ENCODE measurements at regions not wholly inside any gene's neighbourhood (a gene's known extent, or its start where the extent isn't known, plus 50 kb on each side); places are given as distances from the start of the nearest gene placed in this dataset.

DNA sequence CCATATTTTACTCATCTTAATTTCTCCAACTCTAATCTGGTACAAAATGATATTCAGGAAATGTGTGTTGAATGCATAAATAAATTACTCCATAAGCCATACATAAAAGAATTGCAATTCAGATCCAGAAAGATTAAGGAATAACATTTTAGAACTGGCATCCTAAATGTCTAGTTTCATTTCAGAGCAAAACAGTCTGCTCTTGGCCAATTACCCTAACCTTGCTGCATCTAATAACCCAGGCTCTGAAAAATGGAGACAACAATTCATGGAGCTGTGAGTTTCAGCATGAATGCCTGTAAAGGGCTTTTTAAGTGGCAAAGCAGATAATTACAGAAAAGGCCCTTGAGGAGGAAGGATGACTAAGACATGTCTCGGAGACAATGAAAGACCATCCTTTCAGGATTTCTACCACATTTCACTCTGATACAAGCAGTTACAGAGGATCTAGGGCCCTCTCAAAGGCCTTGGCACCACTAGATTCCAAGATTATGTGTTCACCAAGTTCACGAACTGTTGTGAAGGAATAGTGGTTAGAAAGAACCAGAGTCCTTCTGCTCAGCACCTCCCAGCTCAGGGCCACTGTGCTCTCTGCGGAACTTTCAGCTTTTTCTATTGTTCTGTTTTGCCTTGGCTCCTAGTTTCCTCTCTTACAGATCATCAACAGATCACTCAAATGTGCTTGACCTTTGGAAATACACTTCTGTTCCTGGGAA, 157.6 kb upstream of the BLID start:
- Histone ChIP-seq H3K27ac (ENCODE audit: low read depth, low read length) (no peak overlapping the region), H3K4ac (ENCODE audit: low read depth, low read length) (no peak overlapping the region), H2BK120ac (ENCODE audit: insufficient read depth, low read length, poor library complexity) (no peak overlapping the region), H3K79me2 (ENCODE audit: control insufficient read depth, insufficient read depth, low read length, poor library complexity) (no peaks in the 10 kb centered on the region), H4K12ac (ENCODE audit: low read depth, low read length) (no peak overlapping the region), H3K9me3 (ENCODE audit: insufficient read depth, low read depth, low read length) (no peaks in the 10 kb centered on the region), H4K91ac (ENCODE audit: low read depth, low read length) (no peak overlapping the region), H3K18ac (ENCODE audit: low read length) (no peak overlapping the region), H2AK5ac (ENCODE audit: low read length) (no peak overlapping the region), H3K4me1 (ENCODE audit: control insufficient read depth in 1 of 2, insufficient read depth in 2 of 2, low read length in 2 of 2) (peaks cover 0 to 4% of the 10 kb centered on the region in 2 experiments), H3K36me3 (ENCODE audit: control insufficient read depth in 1 of 2, insufficient read depth in 2 of 2, low read length in 2 of 2) (no peaks in the 10 kb centered on the region), H3K27me3 (ENCODE audit: insufficient read depth, low read length) (no peaks in the 10 kb centered on the region), H2BK5ac (ENCODE audit: low read depth, low read length, poor library complexity) (no peak overlapping the region), H3K79me1 (ENCODE audit: low read length) (no peaks in the 10 kb centered on the region), H3K14ac (ENCODE audit: low read length) (no peak overlapping the region), H2AFZ (ENCODE audit: insufficient read depth, low read length, poor library complexity) (no peak overlapping the region), H4K8ac (ENCODE audit: low read depth, low read length) (no peak overlapping the region), H3K4me2 (ENCODE audit: low read length) (no peak overlapping the region), H3K23ac (ENCODE audit: low read length) (no peak overlapping the region), H3K9ac (ENCODE audit: low read length) (no peak overlapping the region), H2BK12ac (ENCODE audit: low read length) (no peak overlapping the region), H3K4me3 (ENCODE audit: low read depth, low read length) (no peak overlapping the region)
- DNase-seq: no peak
- WGBS (ENCODE audit: extremely low coverage, insufficient coverage, insufficient read length): no CpG with 5 or more reads among the region's 3 CpGs

DNA sequence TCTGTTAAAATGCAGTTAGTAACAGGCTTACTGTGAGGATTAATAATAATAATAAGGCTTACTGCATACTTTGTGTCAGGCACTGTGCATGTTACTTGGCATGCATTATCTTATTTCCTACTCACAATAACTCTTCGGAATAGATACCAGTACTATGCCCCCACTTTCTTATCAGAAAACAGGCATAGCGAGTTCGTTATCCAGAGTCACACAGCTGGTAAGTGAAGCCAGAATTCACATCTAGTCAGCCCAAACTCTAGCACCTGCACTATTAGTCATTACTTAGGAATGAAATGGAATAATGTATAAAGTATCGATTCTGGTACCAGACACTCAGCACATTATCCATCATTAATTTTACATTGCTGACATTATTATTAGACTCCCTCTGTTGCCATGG, 155.7 kb upstream of the BLID start:
- no peaks in the 10 kb centered on the region for H3K79me1 ChIP-seq (ENCODE audit: low read length)
- no CpG with 5 or more reads among the region's 4 CpGs for WGBS (ENCODE audit: extremely low coverage, insufficient coverage, insufficient read length)

DNA sequence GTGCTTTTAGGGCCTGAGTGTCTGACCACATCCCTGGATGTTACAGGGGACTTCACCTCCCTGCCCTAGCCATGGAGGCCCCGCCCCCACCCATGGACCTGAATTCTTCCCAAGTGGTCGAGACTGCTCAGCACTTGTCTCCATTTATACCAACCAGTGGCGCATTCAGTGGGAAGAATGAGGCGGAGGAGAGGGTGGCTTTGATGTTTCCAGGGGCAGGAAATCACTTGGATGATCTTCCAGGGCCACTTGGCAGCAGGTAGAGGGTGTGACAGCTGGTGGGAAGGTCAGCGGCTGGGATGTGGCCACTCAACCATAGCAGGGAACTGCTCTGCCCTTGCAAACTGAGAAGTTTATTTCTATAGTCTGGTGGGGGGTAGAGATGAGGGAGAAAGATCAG, 155.1 kb upstream of the BLID start:
- Histone ChIP-seq H3K4ac (ENCODE audit: low read depth, low read length) (no peak overlapping the region), H2BK12ac (ENCODE audit: low read length) (no peak overlapping the region), H2BK5ac (ENCODE audit: low read depth, low read length, poor library complexity) (no peak overlapping the region), H2AK5ac (ENCODE audit: low read length) (no peak overlapping the region), H4K91ac (ENCODE audit: low read depth, low read length) (no peak overlapping the region), H3K18ac (ENCODE audit: low read length) (no peak overlapping the region), H4K8ac (ENCODE audit: low read depth, low read length) (no peak overlapping the region), H3K27me3 (ENCODE audit: insufficient read depth, low read length) (no peaks in the 10 kb centered on the region), H3K4me1 (ENCODE audit: control insufficient read depth in 1 of 2, insufficient read depth in 2 of 2, low read length in 2 of 2) (peaks cover 0 to 4% of the 10 kb centered on the region in 2 experiments), H3K4me3 (ENCODE audit: low read depth, low read length) (no peak overlapping the region), H3K79me2 (ENCODE audit: control insufficient read depth, insufficient read depth, low read length, poor library complexity) (no peaks in the 10 kb centered on the region), H3K9ac (ENCODE audit: low read length) (no peak overlapping the region), H3K4me2 (ENCODE audit: low read length) (no peak overlapping the region), H3K14ac (ENCODE audit: low read length) (no peak overlapping the region), H3K79me1 (ENCODE audit: low read length) (no peaks in the 10 kb centered on the region), H3K27ac (ENCODE audit: low read depth, low read length) (no peak overlapping the region), H2BK120ac (ENCODE audit: insufficient read depth, low read length, poor library complexity) (no peak overlapping the region), H4K12ac (ENCODE audit: low read depth, low read length) (no peak overlapping the region), H3K36me3 (ENCODE audit: control insufficient read depth in 1 of 2, insufficient read depth in 2 of 2, low read length in 2 of 2) (no peaks in the 10 kb centered on the region), H2AFZ (ENCODE audit: insufficient read depth, low read length, poor library complexity) (no peak overlapping the region), H3K23ac (ENCODE audit: low read length) (no peak overlapping the region), H3K9me3 (ENCODE audit: insufficient read depth, low read depth, low read length) (no peaks in the 10 kb centered on the region)
- DNase-seq: no peak
- no CpG with 5 or more reads among the region's 5 CpGs for WGBS (ENCODE audit: extremely low coverage, insufficient coverage, insufficient read length)

More for the DNA sequence above, 155.7 kb upstream of the BLID start:
- no peak overlapping the region for H3K4me3 ChIP-seq (ENCODE audit: low read depth, low read length)
- H4K12ac ChIP-seq (ENCODE audit: low read depth, low read length): no peak overlapping the region
- H2AK5ac ChIP-seq (ENCODE audit: low read length): no peak overlapping the region
- no peak overlapping the region for H3K14ac ChIP-seq (ENCODE audit: low read length)
- H3K27me3 ChIP-seq (ENCODE audit: insufficient read depth, low read length): no peaks in the 10 kb centered on the region
- no peak overlapping the region for H3K4me2 ChIP-seq (ENCODE audit: low read length)
- no peaks in the 10 kb centered on the region for H3K9me3 ChIP-seq (ENCODE audit: insufficient read depth, low read depth, low read length)
- no peak overlapping the region for H2BK120ac ChIP-seq (ENCODE audit: insufficient read depth, low read length, poor library complexity)
- DNase-seq: no peak
- H3K36me3 ChIP-seq (ENCODE audit: control insufficient read depth in 1 of 2, insufficient read depth in 2 of 2, low read length in 2 of 2): no peaks in the 10 kb centered on the region
- H4K91ac ChIP-seq (ENCODE audit: low read depth, low read length): no peak overlapping the region
- no peak overlapping the region for H2AFZ ChIP-seq (ENCODE audit: insufficient read depth, low read length, poor library complexity)
- H3K18ac ChIP-seq (ENCODE audit: low read length): no peak overlapping the region
- peaks cover 0 to 4% of the 10 kb centered on the region in 2 experiments for H3K4me1 ChIP-seq (ENCODE audit: control insufficient read depth in 1 of 2, insufficient read depth in 2 of 2, low read length in 2 of 2)
- no peak overlapping the region for H3K9ac ChIP-seq (ENCODE audit: low read length)
- no peak overlapping the region for H2BK5ac ChIP-seq (ENCODE audit: low read depth, low read length, poor library complexity)
- no peak overlapping the region for H3K23ac ChIP-seq (ENCODE audit: low read length)
- no peak overlapping the region for H3K4ac ChIP-seq (ENCODE audit: low read depth, low read length)
- no peak overlapping the region for H4K8ac ChIP-seq (ENCODE audit: low read depth, low read length)
- H3K27ac ChIP-seq (ENCODE audit: low read depth, low read length): no peak overlapping the region
- no peak overlapping the region for H2BK12ac ChIP-seq (ENCODE audit: low read length)
- H3K79me2 ChIP-seq (ENCODE audit: control insufficient read depth, insufficient read depth, low read length, poor library complexity): no peaks in the 10 kb centered on the region

DNA sequence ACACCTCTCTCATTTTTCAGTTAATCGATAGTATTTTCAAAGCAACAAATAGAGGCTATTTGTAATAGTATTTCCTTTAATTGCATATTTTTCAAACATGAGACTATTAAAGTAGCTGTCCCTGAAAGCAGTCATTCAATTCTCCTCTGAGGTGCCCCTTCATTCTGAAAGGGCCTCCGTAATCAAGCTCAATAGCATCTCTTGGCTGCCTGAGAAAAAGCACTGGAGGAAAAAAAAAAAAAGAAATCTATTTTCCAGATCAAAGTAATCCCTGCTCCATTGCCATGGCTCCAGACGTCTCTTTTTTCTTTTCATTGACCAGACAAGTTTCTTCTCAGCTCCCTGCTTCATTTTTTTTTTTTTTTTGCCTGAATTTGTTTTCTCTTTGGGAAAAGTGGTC, 154.5 kb upstream of the BLID start:
- no peak overlapping the region for H2AFZ ChIP-seq (ENCODE audit: insufficient read depth, low read length, poor library complexity)
- WGBS (ENCODE audit: extremely low coverage, insufficient coverage, insufficient read length): no CpG with 5 or more reads among the region's 3 CpGs

More for the DNA sequence above, 154.5 kb upstream of the BLID start:
- DNase-seq: no peak
- Histone ChIP-seq H3K4me2 (ENCODE audit: low read length) (no peak overlapping the region), H3K27ac (ENCODE audit: low read depth, low read length) (no peak overlapping the region), H2BK120ac (ENCODE audit: insufficient read depth, low read length, poor library complexity) (no peak overlapping the region), H3K4me3 (ENCODE audit: low read depth, low read length) (no peak overlapping the region), H3K36me3 (ENCODE audit: control insufficient read depth in 1 of 2, insufficient read depth in 2 of 2, low read length in 2 of 2) (no peaks in the 10 kb centered on the region), H3K9me3 (ENCODE audit: insufficient read depth, low read depth, low read length) (no peaks in the 10 kb centered on the region), H3K9ac (ENCODE audit: low read length) (no peak overlapping the region), H3K27me3 (ENCODE audit: insufficient read depth, low read length) (no peaks in the 10 kb centered on the region), H4K8ac (ENCODE audit: low read depth, low read length) (no peak overlapping the region), H2AK5ac (ENCODE audit: low read length) (no peak overlapping the region), H2BK5ac (ENCODE audit: low read depth, low read length, poor library complexity) (no peak overlapping the region), H3K18ac (ENCODE audit: low read length) (no peak overlapping the region), H3K4ac (ENCODE audit: low read depth, low read length) (no peak overlapping the region), H4K12ac (ENCODE audit: low read depth, low read length) (no peak overlapping the region), H3K23ac (ENCODE audit: low read length) (no peak overlapping the region), H3K4me1 (ENCODE audit: control insufficient read depth in 1 of 2, insufficient read depth in 2 of 2, low read length in 2 of 2) (peaks cover 0 to 4% of the 10 kb centered on the region in 2 experiments), H4K91ac (ENCODE audit: low read depth, low read length) (no peak overlapping the region), H3K79me2 (ENCODE audit: control insufficient read depth, insufficient read depth, low read length, poor library complexity) (no peaks in the 10 kb centered on the region), H3K14ac (ENCODE audit: low read length) (no peak overlapping the region), H2BK12ac (ENCODE audit: low read length) (no peak overlapping the region), H3K79me1 (ENCODE audit: low read length) (no peaks in the 10 kb centered on the region)
